ENCODE measurements at regions not wholly inside any gene's neighbourhood (a gene's known extent, or its start where the extent isn't known, plus 50 kb on each side); places are given as distances from the start of the nearest gene placed in this dataset.

DNA sequence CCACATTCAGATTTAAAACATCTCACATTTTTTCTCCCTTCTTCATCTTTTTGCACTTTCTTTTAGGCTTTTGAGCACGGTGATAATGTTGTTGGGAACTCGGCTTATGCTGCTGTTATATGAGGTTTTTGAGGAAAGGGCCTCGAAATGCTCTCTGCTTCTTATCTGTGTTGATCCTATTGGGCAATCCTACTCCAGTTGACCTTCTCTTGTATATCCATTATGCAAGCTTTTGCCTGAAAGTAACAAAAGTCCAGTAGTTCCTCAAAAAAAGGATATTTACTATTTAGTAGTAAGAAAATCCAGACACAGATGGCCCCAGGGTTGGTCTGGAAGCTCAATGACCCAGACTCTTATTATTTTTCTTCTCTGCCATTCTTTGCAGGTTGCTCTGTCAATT, 57.7 kb upstream of the SPANXB1 start:
- H3K4me3 ChIP-seq = no peak overlapping the region
- no peak overlapping the region for H3K27ac ChIP-seq
- TF ChIP-seq, protein P1, sequence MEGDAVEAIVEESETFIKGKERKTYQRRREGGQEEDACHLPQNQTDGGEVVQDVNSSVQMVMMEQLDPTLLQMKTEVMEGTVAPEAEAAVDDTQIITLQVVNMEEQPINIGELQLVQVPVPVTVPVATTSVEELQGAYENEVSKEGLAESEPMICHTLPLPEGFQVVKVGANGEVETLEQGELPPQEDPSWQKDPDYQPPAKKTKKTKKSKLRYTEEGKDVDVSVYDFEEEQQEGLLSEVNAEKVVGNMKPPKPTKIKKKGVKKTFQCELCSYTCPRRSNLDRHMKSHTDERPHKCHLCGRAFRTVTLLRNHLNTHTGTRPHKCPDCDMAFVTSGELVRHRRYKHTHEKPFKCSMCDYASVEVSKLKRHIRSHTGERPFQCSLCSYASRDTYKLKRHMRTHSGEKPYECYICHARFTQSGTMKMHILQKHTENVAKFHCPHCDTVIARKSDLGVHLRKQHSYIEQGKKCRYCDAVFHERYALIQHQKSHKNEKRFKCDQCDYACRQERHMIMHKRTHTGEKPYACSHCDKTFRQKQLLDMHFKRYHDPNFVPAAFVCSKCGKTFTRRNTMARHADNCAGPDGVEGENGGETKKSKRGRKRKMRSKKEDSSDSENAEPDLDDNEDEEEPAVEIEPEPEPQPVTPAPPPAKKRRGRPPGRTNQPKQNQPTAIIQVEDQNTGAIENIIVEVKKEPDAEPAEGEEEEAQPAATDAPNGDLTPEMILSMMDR (IDR thresholded peaks at IDR 0.05) = no peak
- DNase-seq (ENCODE audit: low spot score) = no peak

DNA sequence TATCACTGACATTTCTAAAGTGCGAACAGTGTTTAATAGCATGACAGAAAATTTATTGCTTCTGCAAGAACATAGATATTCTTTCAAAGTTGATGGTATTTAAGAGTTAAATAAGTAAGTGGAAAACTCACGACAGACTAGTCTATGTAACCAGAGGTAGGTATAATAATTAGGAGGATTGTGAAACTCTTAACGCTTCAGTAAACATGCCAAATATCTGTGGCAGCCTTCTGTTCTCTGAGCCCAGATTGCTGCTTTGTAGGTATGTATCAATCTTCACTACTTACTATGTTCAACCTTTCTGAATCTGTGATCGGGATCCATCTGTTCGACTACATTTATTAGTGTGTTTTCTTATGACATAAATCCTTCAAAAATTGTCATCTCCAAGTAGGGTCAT, 53.6 kb upstream of the SPANXB1 start:
- TF ChIP-seq, protein P1 (IDR thresholded peaks at IDR 0.05) = no peak
- Histone ChIP-seq H3K27ac (no peak overlapping the region), H3K4me3 (no peak overlapping the region)
- DNase-seq (ENCODE audit: low spot score) = no peak

DNA sequence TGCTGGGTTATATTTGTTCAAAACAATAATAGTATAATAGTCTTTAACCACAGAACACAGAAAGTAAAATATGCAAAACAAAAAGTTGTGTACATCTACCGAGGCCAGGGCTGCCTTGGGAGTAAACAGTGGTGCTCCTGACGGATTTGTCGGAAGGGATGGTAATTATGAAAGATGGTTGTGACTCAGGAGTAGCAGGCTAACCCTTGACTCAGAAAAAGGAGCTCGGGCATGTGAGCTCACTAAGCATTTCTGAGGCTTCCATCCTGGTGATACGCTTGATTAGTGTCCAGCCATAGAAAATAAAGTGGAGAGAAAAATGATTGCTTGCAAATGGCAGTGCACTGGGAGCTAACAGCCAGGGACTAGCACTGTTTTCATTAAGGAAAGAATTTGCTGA, 53.2 kb upstream of the SPANXB1 start:
- TF ChIP-seq, protein P1 (IDR thresholded peaks at IDR 0.05) = no peak
- H3K27ac ChIP-seq = no peak overlapping the region

More for the DNA sequence above, 53.2 kb upstream of the SPANXB1 start:
- DNase-seq (ENCODE audit: low spot score) = no peak
- H3K4me3 ChIP-seq = no peak overlapping the region

Data from coronary artery (tissue), 2 donors.